HEK293 (cell line): ENCODE measurements at regions not wholly inside any gene's neighbourhood (a gene's known extent, or its start where the extent isn't known, plus 50 kb on each side); places are given as distances from the start of the nearest gene placed in this dataset.

Experiments used
- GLIS1 ChIP-seq: fragments of 450-650 bp; formaldehyde crosslinking; IDR thresholded peaks from 2 replicates; pipeline ENCODE4 v1.5.1; 2016; ENCODE audit warnings: missing biosample characterization, missing genetic modification characterization
- KLF8 ChIP-seq: fragments of 450-650 bp; formaldehyde crosslinking; IDR thresholded peaks from 2 replicates; pipeline ENCODE4 v1.5.1; 2016; ENCODE audit warnings: missing biosample characterization, missing genetic modification characterization
- MEIS1 ChIP-seq: sonication (generic); formaldehyde crosslinking; IDR thresholded peaks from 2 replicates; pipeline ENCODE4 v1.8.1; 2022; ENCODE audit warnings: missing genetic modification reagents, mild to moderate bottlenecking, borderline replicate concordance
- SETDB1 ChIP-seq: IDR thresholded peaks from one replicate; pipeline ENCODE4 v1.6.1; 2017; ENCODE audit warnings: mild to moderate bottlenecking, low read length, moderate library complexity, mixed read lengths; ENCODE audit not compliant: insufficient read length
- SP3 ChIP-seq: fragments of 450-650 bp; formaldehyde crosslinking; IDR thresholded peaks from 2 replicates; pipeline ENCODE4 v1.5.1; 2016; ENCODE audit warnings: missing biosample characterization, missing genetic modification characterization
- YY1 ChIP-seq: fragments of 450-650 bp; formaldehyde crosslinking; IDR thresholded peaks from 2 replicates; pipeline ENCODE4 v1.5.1; 2018; ENCODE audit warnings: missing biosample characterization, missing genetic modification characterization
- ZFP3 ChIP-seq: fragments of 450-650 bp; formaldehyde crosslinking; IDR thresholded peaks from 2 replicates; pipeline ENCODE4 v1.5.1; 2016; ENCODE audit warnings: low read depth, missing biosample characterization, missing genetic modification characterization
- ZNF2 ChIP-seq: fragments of 450-650 bp; formaldehyde crosslinking; IDR thresholded peaks from 2 replicates; pipeline ENCODE4 v1.5.1; 2016; ENCODE audit warnings: missing biosample characterization, missing genetic modification characterization
- ZNF24 ChIP-seq: fragments of 450-650 bp; formaldehyde crosslinking; IDR thresholded peaks from 2 replicates; pipeline ENCODE4 v1.5.1; 2016; ENCODE audit warnings: missing biosample characterization, missing genetic modification characterization
- ZNF292 ChIP-seq: fragments of 450-650 bp; formaldehyde crosslinking; IDR thresholded peaks from 2 replicates; pipeline ENCODE4 v1.5.1; 2016; ENCODE audit warnings: low read depth, missing biosample characterization, missing genetic modification characterization, borderline replicate concordance
- ZNF585B ChIP-seq: fragments of 450-650 bp; formaldehyde crosslinking; IDR thresholded peaks from 2 replicates; pipeline ENCODE4 v1.5.1; 2016; ENCODE audit warnings: missing biosample characterization, missing genetic modification characterization
- ZNF600 ChIP-seq: fragments of 450-650 bp; formaldehyde crosslinking; IDR thresholded peaks from 2 replicates; pipeline ENCODE4 v1.5.1; 2016; ENCODE audit warnings: missing biosample characterization, missing genetic modification characterization
- ZNF629 ChIP-seq: fragments of 450-650 bp; formaldehyde crosslinking; IDR thresholded peaks from 2 replicates; pipeline ENCODE4 v1.5.1; 2017; ENCODE audit warnings: missing biosample characterization, missing genetic modification characterization
- ZNF707 ChIP-seq: fragments of 450-650 bp; formaldehyde crosslinking; IDR thresholded peaks from 2 replicates; pipeline ENCODE4 v1.5.1; 2016; ENCODE audit warnings: missing biosample characterization, missing genetic modification characterization
- ZNF747 ChIP-seq: fragments of 450-650 bp; formaldehyde crosslinking; IDR thresholded peaks from 2 replicates; pipeline ENCODE4 v1.5.1; 2016; ENCODE audit warnings: missing biosample characterization, missing genetic modification characterization
- ZNF791 ChIP-seq: fragments of 450-650 bp; formaldehyde crosslinking; IDR thresholded peaks from 2 replicates; pipeline ENCODE4 v1.5.1; 2016; ENCODE audit warnings: missing biosample characterization, missing genetic modification characterization
- ZNF843 ChIP-seq: fragments of 450-650 bp; formaldehyde crosslinking; IDR thresholded peaks from 2 replicates; pipeline ENCODE4 v1.5.1; 2016; ENCODE audit warnings: missing biosample characterization, missing genetic modification characterization
- TF ChIP-seq, protein P1 (sequence below): fragments of 450-650 bp; formaldehyde crosslinking; IDR thresholded peaks from 2 replicates; pipeline ENCODE4 v1.5.1; 2016; ENCODE audit warnings: missing biosample characterization, missing genetic modification characterization, borderline replicate concordance
- TF ChIP-seq, protein P2 (sequence below): fragments of 450-650 bp; formaldehyde crosslinking; IDR thresholded peaks from 2 replicates; pipeline ENCODE4 v1.5.1; 2016; ENCODE audit warnings: missing biosample characterization, missing genetic modification characterization
- TF ChIP-seq, protein P3 (sequence below): fragments of 450-650 bp; formaldehyde crosslinking; conservative IDR thresholded peaks from 2 replicates; pipeline ENCODE4 v1.5.1; 2016; ENCODE audit warnings: low read depth, missing biosample characterization, missing genetic modification characterization
- TF ChIP-seq, protein P4 (sequence below): fragments of 450-650 bp; formaldehyde crosslinking; IDR thresholded peaks from 2 replicates; pipeline ENCODE4 v1.5.1; 2017; ENCODE audit warnings: missing biosample characterization, missing genetic modification characterization
- TF ChIP-seq, protein P5 (sequence below): fragments of 450-650 bp; formaldehyde crosslinking; IDR thresholded peaks from 2 replicates; pipeline ENCODE4 v1.5.1; 2016; ENCODE audit warnings: missing biosample characterization, missing genetic modification characterization

DNA sequence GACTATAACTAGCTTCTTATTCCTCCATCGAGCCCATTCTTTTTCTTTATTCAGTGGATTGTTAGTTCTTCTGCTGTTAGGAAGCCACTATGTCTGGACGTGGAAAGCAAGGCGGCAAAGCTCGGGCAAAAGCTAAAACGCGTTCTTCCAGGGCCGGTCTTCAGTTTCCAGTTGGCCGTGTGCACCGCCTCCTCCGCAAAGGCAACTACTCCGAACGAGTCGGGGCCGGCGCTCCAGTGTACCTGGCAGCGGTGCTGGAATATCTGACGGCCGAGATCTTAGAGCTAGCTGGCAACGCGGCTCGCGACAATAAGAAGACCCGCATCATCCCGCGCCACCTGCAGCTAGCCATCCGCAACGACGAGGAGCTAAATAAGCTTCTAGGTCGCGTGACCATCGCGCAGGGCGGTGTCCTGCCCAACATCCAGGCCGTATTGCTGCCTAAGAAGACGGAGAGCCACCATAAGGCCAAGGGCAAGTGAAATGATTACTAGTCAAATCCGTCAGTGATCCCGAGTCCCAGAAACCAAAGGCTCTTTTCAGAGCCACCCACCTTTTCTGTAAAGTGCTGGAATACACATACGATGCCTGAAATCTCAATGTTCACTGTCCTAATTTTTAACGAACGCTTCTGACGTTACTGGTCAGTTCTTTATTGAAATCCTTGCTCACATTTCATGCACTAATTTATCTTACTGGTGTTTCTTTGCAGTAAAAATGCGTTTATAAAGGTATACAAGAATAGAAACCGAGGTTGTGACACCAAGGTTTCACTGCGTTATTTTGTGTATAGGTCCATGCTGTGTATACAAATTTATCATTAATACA is 129.9 kb downstream of the HFE start (continued):
- TF ChIP-seq MEIS1 (CRISPR knock-in tag) (no peak), ZNF747 (no peak), ZNF791 (no peak), ZNF707 (tag by site-specific recombination) (no peak), ZNF585B (tag by site-specific recombination) (no peak), SP3 (tag by site-specific recombination) (0 out of 2 replicates have a peak, but pooled peaks have one; percentile 24), ZNF292 (tag by site-specific recombination) (no peak), KLF8 (no peak), YY1 (tag by site-specific recombination) (no peak), ZNF843 (tag by site-specific recombination) (no peak), GLIS1 (tag by site-specific recombination) (no peak), ZFP3 (tag by site-specific recombination) (no peak), ZNF629 (tag by site-specific recombination) (peak; percentile 27; the same call in 1 of the 2 replicates), SETDB1 (no peak), ZNF24 (tag by site-specific recombination) (no peak), ZNF600 (peak; percentile 79), ZNF2 (tag by site-specific recombination) (no peak)
- TF ChIP-seq, protein P1, sequence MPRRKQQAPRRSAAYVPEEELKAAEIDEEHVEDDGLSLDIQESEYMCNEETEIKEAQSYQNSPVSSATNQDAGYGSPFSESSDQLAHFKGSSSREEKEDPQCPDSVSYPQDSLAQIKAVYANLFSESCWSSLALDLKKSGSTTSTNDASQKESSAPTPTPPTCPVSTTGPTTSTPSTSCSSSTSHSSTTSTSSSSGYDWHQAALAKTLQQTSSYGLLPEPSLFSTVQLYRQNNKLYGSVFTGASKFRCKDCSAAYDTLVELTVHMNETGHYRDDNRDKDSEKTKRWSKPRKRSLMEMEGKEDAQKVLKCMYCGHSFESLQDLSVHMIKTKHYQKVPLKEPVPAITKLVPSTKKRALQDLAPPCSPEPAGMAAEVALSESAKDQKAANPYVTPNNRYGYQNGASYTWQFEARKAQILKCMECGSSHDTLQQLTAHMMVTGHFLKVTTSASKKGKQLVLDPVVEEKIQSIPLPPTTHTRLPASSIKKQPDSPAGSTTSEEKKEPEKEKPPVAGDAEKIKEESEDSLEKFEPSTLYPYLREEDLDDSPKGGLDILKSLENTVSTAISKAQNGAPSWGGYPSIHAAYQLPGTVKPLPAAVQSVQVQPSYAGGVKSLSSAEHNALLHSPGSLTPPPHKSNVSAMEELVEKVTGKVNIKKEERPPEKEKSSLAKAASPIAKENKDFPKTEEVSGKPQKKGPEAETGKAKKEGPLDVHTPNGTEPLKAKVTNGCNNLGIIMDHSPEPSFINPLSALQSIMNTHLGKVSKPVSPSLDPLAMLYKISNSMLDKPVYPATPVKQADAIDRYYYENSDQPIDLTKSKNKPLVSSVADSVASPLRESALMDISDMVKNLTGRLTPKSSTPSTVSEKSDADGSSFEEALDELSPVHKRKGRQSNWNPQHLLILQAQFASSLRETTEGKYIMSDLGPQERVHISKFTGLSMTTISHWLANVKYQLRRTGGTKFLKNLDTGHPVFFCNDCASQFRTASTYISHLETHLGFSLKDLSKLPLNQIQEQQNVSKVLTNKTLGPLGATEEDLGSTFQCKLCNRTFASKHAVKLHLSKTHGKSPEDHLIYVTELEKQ (tag by site-specific recombination): no peak
- TF ChIP-seq, protein P2, sequence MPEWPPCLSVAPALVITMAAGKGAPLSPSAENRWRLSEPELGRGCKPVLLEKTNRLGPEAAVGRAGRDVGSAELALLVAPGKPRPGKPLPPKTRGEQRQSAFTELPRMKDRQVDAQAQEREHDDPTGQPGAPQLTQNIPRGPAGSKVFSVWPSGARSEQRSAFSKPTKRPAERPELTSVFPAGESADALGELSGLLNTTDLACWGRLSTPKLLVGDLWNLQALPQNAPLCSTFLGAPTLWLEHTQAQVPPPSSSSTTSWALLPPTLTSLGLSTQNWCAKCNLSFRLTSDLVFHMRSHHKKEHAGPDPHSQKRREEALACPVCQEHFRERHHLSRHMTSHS (tag by site-specific recombination): no peak
- TF ChIP-seq, protein P3, sequence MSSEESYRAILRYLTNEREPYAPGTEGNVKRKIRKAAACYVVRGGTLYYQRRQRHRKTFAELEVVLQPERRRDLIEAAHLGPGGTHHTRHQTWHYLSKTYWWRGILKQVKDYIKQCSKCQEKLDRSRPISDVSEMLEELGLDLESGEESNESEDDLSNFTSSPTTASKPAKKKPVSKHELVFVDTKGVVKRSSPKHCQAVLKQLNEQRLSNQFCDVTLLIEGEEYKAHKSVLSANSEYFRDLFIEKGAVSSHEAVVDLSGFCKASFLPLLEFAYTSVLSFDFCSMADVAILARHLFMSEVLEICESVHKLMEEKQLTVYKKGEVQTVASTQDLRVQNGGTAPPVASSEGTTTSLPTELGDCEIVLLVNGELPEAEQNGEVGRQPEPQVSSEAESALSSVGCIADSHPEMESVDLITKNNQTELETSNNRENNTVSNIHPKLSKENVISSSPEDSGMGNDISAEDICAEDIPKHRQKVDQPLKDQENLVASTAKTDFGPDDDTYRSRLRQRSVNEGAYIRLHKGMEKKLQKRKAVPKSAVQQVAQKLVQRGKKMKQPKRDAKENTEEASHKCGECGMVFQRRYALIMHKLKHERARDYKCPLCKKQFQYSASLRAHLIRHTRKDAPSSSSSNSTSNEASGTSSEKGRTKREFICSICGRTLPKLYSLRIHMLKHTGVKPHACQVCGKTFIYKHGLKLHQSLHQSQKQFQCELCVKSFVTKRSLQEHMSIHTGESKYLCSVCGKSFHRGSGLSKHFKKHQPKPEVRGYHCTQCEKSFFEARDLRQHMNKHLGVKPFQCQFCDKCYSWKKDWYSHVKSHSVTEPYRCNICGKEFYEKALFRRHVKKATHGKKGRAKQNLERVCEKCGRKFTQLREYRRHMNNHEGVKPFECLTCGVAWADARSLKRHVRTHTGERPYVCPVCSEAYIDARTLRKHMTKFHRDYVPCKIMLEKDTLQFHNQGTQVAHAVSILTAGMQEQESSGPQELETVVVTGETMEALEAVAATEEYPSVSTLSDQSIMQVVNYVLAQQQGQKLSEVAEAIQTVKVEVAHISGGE (tag by site-specific recombination): no peak
- TF ChIP-seq, protein P4, sequence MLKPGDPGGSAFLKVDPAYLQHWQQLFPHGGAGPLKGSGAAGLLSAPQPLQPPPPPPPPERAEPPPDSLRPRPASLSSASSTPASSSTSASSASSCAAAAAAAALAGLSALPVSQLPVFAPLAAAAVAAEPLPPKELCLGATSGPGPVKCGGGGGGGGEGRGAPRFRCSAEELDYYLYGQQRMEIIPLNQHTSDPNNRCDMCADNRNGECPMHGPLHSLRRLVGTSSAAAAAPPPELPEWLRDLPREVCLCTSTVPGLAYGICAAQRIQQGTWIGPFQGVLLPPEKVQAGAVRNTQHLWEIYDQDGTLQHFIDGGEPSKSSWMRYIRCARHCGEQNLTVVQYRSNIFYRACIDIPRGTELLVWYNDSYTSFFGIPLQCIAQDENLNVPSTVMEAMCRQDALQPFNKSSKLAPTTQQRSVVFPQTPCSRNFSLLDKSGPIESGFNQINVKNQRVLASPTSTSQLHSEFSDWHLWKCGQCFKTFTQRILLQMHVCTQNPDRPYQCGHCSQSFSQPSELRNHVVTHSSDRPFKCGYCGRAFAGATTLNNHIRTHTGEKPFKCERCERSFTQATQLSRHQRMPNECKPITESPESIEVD: no peak
- TF ChIP-seq, protein P5, sequence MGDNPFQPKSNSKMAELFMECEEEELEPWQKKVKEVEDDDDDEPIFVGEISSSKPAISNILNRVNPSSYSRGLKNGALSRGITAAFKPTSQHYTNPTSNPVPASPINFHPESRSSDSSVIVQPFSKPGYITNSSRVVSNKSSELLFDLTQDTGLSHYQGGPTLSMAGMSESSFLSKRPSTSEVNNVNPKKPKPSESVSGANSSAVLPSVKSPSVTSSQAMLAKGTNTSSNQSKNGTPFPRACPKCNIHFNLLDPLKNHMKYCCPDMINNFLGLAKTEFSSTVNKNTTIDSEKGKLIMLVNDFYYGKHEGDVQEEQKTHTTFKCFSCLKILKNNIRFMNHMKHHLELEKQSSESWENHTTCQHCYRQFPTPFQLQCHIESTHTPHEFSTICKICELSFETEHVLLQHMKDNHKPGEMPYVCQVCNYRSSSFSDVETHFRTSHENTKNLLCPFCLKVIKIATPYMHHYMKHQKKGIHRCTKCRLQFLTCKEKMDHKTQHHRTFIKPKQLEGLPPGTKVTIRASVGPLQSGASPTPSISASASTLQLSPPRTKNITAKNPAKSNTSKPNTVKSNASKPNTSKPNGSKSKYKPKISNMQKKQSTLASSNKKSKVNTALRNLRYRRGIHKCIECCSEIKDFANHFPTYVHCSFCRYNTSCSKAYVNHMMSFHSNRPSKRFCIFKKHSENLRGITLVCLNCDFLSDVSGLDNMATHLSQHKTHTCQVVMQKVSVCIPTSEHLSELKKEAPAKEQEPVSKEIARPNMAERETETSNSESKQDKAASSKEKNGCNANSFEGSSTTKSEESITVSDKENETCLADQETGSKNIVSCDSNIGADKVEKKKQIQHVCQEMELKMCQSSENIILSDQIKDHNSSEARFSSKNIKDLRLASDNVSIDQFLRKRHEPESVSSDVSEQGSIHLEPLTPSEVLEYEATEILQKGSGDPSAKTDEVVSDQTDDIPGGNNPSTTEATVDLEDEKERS: no peak
